ENCODE measurements at regions not wholly inside any gene's neighbourhood (a gene's known extent, or its start where the extent isn't known, plus 50 kb on each side); places are given as distances from the start of the nearest gene placed in this dataset.

DNA sequence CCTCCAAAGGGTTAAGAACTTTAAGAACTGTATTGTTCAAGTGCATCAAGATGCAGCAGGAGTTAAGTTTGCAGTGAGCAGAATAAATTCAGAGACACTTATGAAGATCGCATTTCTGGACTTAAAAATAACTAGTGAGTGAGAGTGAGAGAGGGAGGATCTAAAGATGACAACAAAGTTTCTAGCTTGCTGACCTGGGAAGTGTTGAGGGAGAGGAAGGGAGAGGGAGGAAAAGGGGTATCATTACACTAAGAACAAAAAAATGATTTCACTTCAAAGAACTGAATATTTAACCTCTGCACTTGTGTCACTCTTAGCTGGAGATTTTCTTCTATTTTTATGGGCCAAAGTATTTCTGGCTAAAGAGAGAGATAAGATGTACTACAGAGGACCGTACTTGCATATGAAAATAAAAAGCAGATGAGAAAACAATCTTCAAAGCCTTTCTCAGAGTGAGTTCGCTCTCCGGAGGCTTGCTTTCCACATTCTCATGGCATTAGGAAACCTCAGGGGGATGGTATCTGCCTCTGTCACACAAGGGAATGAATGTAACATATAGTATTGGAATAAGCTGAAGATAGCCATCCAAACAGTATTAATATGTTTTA lies 91.4 kb upstream of the TJP1 start:
- no peak for DNase-seq

DNA sequence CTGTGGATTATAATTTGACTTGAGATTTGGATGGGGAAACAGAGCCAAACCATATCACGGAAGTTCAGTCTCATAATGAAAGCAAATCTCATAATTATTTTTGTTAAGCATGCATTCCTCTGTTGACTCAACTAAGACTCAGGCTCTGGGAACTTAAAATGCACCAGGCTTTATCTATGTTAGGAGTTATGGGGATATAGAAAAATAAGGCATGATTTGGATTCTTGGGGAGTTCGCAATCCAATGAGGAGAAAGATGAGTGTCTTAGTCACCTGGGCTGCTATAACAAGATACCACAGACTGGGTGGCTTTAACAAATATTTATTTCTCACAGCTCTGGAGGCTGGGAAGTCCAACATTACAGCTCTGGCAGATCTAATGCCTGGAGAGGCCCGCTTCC lies 89.4 kb upstream of the TJP1 start:
- no peak for DNase-seq

DNA sequence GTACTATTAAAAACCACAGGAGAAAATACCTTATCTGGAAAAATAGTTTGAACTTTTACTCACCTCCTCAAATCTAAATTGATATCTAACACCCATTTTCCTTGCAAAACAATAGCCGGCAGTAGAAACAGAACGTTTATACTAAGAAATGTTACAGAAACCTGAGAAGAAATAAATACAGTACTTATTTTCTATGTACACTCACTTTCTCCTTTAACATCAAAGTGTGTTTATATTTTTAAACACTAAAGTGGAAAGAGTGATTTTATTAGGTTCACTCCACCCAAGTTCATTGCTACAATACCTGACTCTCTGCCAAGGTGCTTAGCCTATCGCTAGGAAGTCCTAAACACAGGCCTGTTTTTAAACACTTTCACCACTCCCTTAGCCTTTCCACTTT lies 87.8 kb upstream of the TJP1 start:
- no peak for DNase-seq

DNA sequence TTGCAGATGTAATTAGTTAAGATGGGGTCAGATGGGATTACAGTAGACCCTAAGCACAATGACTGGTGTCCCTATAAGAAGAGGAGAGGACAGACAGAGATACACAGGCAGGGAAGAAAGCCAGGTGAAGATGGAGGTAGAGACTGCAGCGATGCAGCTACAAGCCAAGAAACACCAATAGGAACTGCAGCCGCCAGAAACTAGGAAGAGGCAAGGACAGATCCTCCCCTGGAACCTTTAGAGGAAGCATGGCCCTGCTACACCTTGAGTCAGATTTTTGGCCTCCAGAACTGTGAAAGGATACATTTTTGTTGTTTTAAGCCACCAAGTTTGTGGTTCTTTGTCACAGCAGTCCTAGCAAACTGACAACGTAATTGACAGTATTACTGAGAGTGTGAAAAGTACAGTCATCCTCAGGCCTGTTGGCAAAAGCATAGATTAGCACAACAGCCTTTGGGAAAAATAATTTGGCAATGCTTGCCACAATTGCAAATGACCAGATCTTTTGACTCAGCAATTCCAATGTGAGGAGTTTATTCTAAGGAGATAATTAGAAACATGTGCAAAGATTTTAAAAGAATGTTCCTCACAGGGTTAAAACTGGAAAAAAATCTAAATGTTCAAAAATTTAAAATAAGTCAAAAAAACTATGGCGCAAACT lies 82.6 kb upstream of the TJP1 start:
- no peak for DNase-seq

DNA sequence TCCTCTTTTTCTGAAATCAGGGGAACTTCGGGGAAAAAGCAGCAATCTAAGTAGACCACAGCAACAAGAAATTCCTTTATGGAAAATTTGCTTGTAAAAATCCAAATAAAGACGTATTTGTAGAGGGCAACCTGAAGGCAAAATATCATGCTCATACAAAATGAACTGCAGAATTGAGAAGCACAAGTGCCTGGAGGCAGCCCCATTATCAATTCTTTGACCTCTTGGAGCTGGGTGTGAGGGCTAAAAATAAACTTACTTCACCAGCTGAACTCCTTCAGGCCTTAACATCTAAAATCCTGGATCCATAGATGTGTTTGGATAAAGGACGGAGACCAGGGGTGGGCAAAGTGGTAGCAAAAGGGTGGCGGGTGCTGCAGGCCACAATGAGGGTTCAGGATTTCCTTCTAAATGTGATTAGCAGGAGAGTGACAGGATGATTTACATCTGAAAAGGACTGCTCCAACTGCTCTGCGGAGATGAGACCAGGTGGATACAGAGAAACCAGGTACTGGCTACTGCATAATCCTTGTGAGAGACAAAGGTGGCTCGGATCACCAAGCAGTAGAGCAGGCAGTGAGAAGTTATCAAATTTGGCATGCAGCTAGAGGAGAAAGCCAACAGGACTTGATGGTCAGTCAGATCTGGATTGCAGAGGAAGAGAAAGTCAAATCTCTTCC lies 81.7 kb upstream of the TJP1 start:
- no peak for DNase-seq

DNA sequence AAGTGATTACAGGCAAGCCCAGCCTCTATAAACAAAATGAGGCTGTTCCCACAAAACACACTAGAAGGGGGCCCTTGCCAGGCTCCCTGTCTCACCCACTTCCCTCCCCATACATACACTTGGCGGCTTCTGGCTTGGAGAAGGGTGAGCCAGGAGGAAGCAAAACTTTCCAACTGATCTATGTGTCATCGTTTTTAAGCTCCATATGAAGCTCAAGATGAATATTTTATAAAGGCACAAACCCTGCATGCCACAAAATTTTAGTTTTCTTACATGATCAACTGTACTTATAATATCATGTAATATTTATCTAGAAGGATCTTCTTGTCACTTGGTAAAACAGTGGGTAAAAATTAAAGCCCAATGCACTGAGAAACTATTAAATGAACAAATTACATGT lies 80.8 kb upstream of the TJP1 start:
- DNase-seq, result no peak

DNA sequence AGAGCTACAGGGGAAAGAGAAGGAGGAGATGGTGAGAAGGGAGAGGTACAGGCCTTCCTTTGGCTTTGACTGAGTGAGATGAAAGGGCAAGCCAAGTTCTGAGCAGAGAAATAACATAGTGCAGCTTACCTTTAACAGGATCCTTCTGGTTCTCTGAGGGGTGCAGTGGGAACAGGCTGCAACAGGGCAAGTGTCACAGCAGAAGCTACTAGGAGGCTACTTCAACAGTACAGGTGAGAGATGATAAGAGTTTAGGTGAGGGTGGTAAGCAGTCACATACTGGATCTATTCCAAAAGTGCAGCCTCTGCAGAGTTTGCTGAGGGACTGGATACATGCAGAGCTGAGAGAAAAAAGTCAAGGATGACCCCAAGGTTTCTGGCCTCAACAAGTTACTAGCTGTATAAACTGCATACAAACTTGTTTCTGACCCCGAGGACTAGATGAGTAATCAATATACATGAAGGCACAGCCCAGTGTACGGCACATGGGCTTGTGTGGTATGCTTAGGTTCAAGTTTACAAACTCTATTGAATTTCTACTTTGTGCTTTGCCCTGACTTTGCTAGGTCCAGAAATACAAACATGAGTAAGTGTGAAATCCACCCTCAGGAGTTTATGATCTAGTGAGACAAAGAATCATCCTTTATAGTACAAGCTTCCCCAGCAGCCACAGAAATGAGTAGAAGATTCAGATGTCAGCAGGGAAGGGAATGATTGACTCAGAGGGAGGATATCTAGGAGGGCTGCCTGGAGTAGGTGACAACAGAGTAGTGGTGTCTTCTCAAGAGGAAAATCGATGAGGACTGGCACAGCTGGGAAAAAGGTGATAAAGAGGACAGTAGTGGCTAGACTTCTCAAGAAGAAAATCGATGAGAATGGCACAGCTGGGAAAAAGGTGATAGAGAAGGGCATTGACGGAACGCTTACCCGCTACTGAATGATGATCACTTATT lies 78.2 kb upstream of the TJP1 start:
- no peak for DNase-seq

DNA sequence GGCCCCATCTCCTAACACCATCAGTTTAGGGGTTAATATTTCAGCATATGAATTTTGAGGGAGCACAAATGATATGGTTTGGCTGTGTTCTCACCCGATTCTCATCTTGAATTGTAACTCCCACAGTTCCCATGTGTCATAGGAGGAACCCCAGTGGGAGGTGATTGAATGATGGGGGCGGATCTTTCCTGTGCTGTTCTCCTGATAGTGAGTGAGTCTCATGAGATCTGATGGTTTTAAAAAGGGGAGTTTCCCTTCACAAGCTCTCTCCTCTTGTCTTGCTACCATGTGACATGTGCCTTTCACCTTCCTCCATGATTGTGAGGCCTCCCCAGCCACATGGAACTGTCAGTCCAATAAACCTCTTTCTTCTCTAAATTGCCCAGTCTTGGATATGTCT lies 73.8 kb upstream of the TJP1 start:
- no peak for DNase-seq

DNA sequence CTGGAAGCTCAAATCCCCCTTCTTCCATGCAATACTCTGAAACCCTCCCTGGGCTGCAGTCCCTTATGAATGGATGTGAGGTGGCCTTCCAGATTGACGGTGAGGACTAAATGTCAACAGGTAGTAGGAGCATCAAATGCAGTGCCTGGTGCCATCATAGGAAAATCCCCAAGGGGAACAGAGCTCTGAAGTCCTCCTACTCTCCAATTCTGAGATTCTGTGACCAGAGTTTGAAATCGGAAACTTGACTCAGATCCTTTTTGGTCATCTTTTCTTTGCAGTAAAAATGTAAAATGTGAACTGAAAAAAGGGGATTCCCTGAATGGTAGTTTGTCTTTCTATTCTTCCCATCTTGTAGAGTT lies 68.8 kb upstream of the TJP1 start:
- DNase-seq, result no peak

DNA sequence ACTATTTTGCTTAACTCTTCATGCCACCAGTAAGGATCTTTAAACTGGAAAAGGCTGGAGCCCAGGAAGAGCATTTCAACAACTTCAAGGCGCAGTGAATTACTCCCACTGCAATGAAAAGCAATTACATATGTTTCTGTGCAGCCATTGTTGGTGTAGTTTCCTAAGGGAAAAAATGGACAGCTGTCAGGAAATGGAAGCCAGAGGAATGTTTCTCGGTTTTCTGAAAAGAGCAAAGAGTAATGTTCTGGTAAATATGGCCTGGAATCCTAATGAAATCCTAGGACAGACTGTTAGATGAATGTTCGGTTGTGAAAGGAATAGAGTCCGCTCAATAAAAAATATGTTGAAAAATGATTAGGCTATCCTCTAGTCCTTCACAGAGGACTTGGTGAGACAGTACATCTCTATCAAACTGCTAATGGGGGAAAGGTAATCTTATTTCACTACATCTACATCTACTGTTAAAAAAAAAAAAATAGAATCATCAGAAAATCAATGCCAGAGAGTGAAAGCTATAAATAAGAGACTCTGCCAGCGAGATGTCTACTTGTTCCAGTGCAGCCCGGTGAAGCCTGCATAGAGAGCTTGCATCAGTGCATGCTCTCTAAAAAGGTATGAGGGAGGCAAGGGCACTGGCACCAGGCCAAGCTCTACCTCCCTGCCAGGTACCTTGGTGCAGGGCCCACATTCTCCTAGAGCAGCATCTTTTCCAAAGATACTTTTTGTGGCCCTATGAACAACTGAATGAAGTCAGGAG lies 68.2 kb upstream of the TJP1 start:
- DNase-seq, result no peak

DNA sequence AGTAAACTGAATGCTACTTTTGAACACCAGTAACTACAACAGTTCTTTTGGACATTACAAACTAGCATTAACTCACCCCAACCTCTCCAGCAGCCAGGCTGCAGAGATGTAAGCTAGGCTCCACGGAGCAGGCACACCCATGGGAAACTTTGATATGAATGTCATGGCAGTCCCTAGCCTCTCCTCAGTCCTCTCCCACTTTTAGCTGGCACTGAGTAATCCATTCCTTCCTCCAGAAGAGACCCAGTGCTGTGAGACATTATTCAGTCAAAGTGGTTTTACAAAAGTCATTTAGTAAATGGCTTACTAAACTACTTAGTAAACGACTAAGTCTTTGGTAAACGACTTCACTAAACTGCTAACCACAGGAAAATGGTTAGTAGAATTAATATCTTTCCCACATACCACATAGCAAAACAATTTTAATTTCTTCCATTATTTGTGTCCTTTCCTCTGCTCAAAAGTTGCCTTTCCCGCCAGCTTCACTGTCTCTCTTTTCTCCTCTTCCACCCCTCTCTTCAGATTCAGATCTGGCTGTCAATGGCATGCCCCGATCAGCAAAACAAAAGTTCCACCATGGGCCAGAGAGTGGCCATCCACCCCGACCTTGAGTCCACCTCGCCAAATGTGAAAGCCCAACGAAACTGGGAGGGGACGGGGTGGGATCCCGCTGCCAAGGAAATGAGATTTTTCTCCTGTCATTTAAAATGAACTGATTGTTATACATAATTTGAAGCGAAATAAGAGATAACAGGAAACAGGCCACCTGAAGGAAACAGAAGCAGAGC lies 67.5 kb upstream of the TJP1 start:
- DNase-seq, result no peak

DNA sequence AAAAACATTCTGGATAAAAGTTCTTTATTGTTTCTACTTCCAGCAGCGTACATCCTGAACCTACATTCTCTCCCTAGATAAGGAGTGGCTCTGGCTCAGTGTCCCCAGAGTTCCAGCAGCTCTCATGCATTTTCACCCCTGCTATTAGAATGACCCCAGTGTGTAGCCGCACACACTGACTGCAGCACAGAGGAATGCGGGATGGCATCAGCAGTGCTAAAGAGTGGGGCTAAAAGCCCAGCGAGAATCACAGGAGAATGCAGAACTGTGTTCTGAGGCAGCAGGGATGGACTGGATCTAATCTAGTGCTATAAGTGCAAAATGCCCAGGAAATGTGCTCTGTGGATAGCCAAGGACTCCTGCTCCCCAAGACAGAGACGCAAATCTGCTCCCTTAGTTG lies 66.4 kb upstream of the TJP1 start:
- no peak for DNase-seq

DNA sequence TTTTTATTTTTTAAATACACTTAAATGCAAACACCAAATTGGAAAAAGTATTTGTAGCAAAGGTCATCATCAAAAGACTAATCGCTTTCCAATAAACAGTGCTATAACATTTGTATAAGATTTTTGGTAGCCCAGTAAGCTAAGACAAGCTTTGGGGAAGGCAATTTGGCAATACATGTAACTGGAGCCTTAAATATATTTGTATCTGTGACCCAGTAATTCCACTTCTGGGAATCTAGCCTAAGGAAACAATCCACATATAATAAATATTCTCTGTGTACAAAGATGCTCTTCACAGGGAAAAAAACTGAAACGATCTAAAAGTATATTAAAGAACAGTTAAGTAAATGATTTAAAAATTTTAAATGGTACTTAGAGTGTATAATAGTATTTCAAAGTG lies 65.5 kb upstream of the TJP1 start:
- no peak for DNase-seq

DNA sequence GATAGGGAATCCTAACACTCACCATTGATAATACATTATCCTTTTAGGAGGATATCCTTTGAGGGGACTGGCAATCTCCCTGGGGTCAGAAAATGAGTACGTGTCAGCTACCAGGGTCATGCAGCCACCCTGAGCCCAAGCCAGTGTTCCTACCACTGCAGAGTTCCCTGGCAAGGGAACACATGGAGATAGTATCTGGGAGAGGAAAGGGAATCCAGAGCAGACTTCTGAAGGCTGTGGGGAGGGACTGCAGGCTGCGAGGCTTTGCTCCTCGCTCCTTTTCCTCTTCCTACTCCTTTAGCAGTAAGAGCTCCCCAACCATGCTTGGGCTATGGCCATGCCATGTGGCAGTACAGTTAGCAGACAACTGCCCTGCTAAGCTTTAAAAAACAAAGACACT lies 62.9 kb upstream of the TJP1 start:
- no peak for DNase-seq

DNA sequence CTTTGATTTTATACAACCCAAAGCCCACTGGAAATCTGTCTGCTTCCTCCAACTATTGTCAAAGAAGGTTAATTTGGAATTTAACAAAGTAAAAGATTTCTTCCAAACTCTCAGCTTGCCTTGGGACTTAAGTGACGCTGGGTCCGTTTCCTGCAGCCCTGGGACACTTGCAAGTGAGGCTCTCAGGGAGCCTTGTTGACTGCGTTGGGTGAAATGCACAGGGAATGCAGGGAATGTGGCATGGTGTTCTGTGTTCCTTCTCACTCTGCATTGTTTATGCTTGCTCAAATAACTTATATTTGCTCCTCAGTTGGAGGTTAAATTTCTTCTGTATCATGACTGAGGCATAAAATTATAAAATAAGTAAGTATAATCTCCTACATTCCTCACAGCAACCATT lies 60.9 kb upstream of the TJP1 start:
- DNase-seq, result no peak

DNA sequence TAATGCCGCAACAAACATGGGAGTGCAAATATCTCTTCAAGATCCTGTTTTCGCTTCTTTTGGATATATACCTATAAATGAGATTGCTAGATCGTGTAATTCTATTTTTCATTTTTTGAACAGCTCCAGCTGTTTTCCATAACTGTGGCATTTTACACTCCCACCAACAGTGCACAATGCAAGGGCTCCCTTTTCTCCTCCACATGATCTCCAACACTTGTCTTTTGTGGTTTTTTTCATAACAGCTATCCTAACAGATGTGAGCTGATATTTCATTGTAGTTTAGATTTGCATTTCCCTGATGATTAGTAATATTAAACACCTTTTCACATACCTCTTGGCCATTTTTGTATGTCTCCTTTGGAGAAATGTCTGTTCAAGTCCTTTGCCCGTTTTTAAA lies 58.6 kb upstream of the TJP1 start:
- DNase-seq, result no peak

DNA sequence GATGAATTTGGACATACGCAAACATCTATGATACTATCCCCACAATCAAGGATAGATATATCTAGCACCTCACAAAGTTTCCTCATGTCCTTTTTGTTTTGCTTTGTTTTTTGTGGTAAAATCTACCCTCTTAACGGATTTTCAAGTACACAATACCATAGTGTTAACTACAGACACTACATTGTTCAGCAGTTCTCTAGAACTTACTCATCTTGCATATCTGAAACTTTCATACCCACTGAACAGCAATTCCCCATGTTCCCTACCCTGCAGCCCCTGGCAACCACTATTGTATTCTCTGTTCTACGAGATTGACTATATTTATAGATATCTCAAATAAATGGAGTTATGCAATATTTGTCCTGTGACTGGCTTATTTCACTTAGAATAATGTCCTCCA lies 58.1 kb upstream of the TJP1 start:
- DNase-seq, result no peak

DNA sequence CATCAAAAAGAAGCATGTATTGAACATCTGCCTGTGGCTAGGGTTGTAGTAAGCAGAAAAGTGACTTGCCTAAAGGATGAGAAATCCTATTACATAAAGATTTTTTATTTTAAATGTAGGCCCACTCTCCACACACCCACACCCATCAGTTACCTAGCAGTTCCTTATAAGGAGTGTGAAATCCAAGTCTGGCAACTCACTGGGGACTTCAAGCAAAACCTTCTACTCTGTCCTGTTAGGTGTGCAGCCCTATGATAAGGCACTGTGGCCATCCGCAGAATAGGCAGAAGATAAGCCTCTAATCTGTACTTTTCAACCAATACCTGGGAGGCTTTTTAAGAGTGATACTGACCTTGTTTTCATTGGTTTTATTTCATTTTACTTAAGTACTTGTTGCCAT lies 52.7 kb upstream of the TJP1 start:
- DNase-seq, result no peak

DNA sequence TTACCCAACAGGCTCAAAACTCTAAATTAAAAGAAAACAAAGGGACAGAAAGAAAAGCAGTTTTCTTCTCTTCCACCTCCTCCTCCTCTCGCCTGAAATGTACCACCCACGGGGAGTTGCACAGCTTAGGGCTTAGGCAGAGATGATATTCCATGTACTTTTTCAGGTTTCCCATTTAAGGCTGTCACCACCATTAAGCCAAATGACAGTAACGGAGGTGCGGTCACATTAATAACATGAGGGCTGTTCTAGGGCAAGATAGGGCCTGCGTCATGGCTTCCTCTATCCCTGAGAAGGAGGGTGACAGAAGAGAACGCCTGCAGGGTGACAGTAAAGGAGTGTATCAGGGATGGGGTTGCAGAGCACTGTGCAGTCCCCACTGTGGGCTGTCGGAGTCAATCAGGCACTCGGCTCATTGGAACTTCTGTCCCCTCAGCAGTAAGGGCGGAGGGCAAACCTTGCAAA lies 51.7 kb upstream of the TJP1 start:
- DNase-seq, result no peak

DNA sequence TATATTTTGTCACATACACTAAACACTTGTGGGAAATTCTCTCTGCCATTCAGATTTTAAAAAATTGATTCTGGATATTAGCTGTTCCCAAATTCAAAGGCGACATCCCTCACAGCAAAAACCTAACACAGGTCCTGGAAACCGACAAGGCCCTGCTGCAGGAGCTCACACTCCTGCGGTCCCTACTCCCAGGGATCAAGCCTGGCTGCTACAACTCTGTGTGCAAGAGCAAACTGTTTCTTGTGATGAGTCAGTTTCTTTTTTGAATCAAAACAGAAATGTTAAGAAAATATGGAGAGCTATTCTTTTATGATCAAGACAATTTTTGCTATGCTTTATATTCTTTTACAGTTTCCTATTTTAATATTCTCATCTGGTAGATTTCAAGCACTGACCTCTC lies 51.0 kb upstream of the TJP1 start:
- no peak for DNase-seq

DNA sequence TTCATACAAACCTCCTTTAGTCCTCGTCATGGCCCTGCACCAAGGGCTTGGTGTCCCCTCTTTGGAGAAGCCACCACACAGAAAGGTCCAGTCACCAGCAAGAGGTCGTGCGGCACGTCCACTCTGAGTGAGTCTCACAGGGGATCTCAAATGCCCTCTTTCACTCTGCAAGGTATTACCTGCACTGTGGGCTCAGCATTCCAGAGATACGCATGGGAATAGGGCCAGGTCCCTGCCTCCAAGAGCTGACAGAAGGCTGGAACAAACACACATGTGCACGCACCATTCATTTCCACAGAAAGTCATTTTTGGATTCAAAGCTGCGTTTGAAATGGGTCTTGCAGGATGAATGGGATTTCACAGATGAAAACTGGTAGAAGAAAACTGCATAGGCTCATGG lies 50.4 kb upstream of the TJP1 start:
- DNase-seq, result no peak
